HL-60 (cell line): ENCODE measurements at regions not wholly inside any gene's neighbourhood (a gene's known extent, or its start where the extent isn't known, plus 50 kb on each side); places are given as distances from the start of the nearest gene placed in this dataset.

Experiments
- DNase-seq, 2 experiments: peaks; one replicate each; pipeline ENCODE4 v3.0.0-alpha.2; 2010 to 2020; ENCODE audit warnings: low read depth in 1 of 2, low spot score in 1 of 2
- H3K27ac ChIP-seq: fragments of 250-450 bp; sonication (Bioruptor Pico); replicated peaks from 2 replicates; pipeline ENCODE4 v1.5.1; 2020; ENCODE audit warnings: mild to moderate bottlenecking, moderate library complexity
- H3K27me3 ChIP-seq: fragments of 250-450 bp; sonication (Bioruptor Pico); 2 replicates; pipeline ENCODE4 v1.5.1; 2021; ENCODE audit warnings: mild to moderate bottlenecking, moderate library complexity; ENCODE audit not compliant: insufficient read depth, poor library complexity, severe bottlenecking
- H3K4me3 ChIP-seq: replicated peaks from 2 replicates; pipeline ENCODE4 v1.5.1; 2011; ENCODE audit warnings: mild to moderate bottlenecking, control low read depth, low read length; ENCODE audit not compliant: insufficient read depth
- CTCF ChIP-seq: IDR thresholded peaks from one replicate; pipeline ENCODE4 v1.5.1; 2011; ENCODE audit warnings: low read length, control low read depth, inconsistent platforms; ENCODE audit not compliant: insufficient read depth
- GABPA ChIP-seq: IDR thresholded peaks from 2 replicates; pipeline ENCODE4 v1.6.1; 2012; ENCODE audit warnings: low read depth
- POLR2AphosphoS5 ChIP-seq: IDR thresholded peaks from 2 replicates; pipeline ENCODE4 v1.6.1; 2012; ENCODE audit warnings: low read depth
- REST ChIP-seq: IDR thresholded peaks from 2 replicates; pipeline ENCODE4 v1.6.1; 2012; ENCODE audit warnings: low read depth; ENCODE audit not compliant: insufficient replicate concordance
- SPI1 ChIP-seq: IDR thresholded peaks from 2 replicates; pipeline ENCODE4 v1.6.1; 2012; ENCODE audit warnings: low read depth, mild to moderate bottlenecking, borderline replicate concordance

- TF ChIP-seq POLR2AphosphoS5 (no peak), SPI1 (no peak)
- Histone ChIP-seq H3K27ac (no peak overlapping the region), H3K27me3 (no peaks in the 10 kb centered on the region), H3K4me3 (no peak overlapping the region)
- DNase-seq: no peak
These were observed 2022.2 kb downstream of the MAT2B start for GRCh38 chr5:165527577-165527976.

GRCh38 chr5:165538065-165538464 lies 2032.6 kb downstream of the MAT2B start:
- Histone ChIP-seq H3K27me3 (no peaks in the 10 kb centered on the region), H3K27ac (no peak overlapping the region), H3K4me3 (no peak overlapping the region)
- no peak for TF ChIP-seq POLR2AphosphoS5
- no peak for TF ChIP-seq GABPA
- TF ChIP-seq CTCF: no peak
- no peak for TF ChIP-seq SPI1
- DNase-seq: no peak

GRCh38 chr5:165559645-165560044 lies 2054.2 kb downstream of the MAT2B start:
- peak overlapping the region; percentile 84 for H3K27ac ChIP-seq
- no peak overlapping the region for H3K4me3 ChIP-seq
- peak; percentile 92 to 94 for DNase-seq
- TF ChIP-seq POLR2AphosphoS5 (peak; percentile 75), CTCF (no peak), REST (no peak), GABPA (0 out of 2 replicates have a peak, but pooled peaks have one; percentile 31), SPI1 (peak; percentile 98)
- no peaks in the 10 kb centered on the region for H3K27me3 ChIP-seq

- no peak for DNase-seq
- no peaks in the 10 kb centered on the region for H3K27me3 ChIP-seq
- H3K27ac ChIP-seq: peak overlapping the region; percentile 73
- H3K4me3 ChIP-seq: no peak overlapping the region
- TF ChIP-seq POLR2AphosphoS5 (no peak), GABPA (no peak), REST (no peak), SPI1 (no peak), CTCF (no peak)
These were observed 2055.2 kb downstream of the MAT2B start for GRCh38 chr5:165560648-165561047.

- no peak overlapping the region for H3K27ac ChIP-seq
- H3K27me3 ChIP-seq: no peaks in the 10 kb centered on the region
- TF ChIP-seq GABPA: no peak
- TF ChIP-seq CTCF: no peak
- TF ChIP-seq SPI1: no peak
- TF ChIP-seq POLR2AphosphoS5: no peak
- no peak for TF ChIP-seq REST
- H3K4me3 ChIP-seq: no peak overlapping the region
- no peak for DNase-seq
These were observed 2060.5 kb downstream of the MAT2B start for GRCh38 chr5:165565911-165566310.
